Ovary (tissue), 3 donors: ENCODE measurements at regions not wholly inside any gene's neighbourhood (a gene's known extent, or its start where the extent isn't known, plus 50 kb on each side); places are given as distances from the start of the nearest gene placed in this dataset.

ENCODE experiments used
- CTCF ChIP-seq, 3 donors: fragments of 450-650 bp in 2 of 3; fragments of 200-600 bp in 1 of 3; IDR thresholded peaks; one replicate each; pipeline versions ENCODE4 v1.5.1 to v1.8.0; 2016 to 2022; ENCODE audit warnings: antibody characterized with exemption in 3 of 3, mild to moderate bottlenecking in 1 of 3
- POLR2A ChIP-seq: fragments of 450-650 bp; IDR thresholded peaks from one replicate; pipeline ENCODE4 v1.6.1; 2017; ENCODE audit warnings: antibody characterized with exemption, mild to moderate bottlenecking, moderate library complexity
- donor health status: DM: no; HTN: no; CAD: no.

GRCh38 chr6:145245119-145245518, 490.2 kb downstream of the EPM2A start:
- TF ChIP-seq POLR2A (no peak), CTCF (IDR thresholded peaks at IDR 0.05) (no peak)
